ENCODE measurements at regions not wholly inside any gene's neighbourhood (a gene's known extent, or its start where the extent isn't known, plus 50 kb on each side); places are given as distances from the start of the nearest gene placed in this dataset.
A peak's percentile ranks its signal among the peaks of the same experiment; 100 is the strongest.
"Not testable (repeated sequence)": the region's sequence is repeated elsewhere in the genome, so short reads cannot be mapped to it uniquely, and the experiment has no call there.

DNA sequence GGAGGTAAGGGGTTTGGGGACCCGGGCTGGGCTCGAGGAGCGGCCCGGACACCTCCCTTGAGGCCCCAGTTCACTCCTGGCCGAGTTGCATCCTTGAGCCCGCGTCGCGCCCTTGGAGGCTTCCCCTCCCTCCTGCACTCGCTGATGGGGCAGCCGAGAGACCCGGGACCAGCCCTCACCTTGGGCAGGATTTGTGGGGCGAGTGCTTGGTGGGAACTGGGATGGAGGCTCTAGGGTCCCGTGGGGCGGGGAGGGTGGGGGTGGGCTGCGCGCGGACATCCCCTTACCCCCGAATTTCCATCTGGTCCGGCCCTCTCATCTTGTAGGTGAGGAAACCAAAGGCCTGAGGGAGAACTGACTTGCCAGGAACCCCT is 134.9 kb upstream of the ERV3-1 start:
- not testable (repeated sequence) for H3K4me3 ChIP-seq (ENCODE audit: low read depth, low read length); H3K27me3 ChIP-seq (ENCODE audit: control insufficient read depth, insufficient read depth, low read length); H3K4me1 ChIP-seq (ENCODE audit: control insufficient read depth, insufficient read depth, low read length); H3K9me3 ChIP-seq (ENCODE audit: control insufficient read depth, insufficient read depth, low read length); H3K27ac ChIP-seq (ENCODE audit: low read depth, low read length); H3K36me3 ChIP-seq (ENCODE audit: control insufficient read depth, insufficient read depth, low read length)
- WGBS (ENCODE audit: insufficient coverage), result no CpG with 5 or more reads among the region's 20 CpGs
- DNase-seq (ENCODE audit: low read depth in 4 of 6, low spot score in 6 of 6), result peak in 2 of 6 donors; percentile 1

DNA sequence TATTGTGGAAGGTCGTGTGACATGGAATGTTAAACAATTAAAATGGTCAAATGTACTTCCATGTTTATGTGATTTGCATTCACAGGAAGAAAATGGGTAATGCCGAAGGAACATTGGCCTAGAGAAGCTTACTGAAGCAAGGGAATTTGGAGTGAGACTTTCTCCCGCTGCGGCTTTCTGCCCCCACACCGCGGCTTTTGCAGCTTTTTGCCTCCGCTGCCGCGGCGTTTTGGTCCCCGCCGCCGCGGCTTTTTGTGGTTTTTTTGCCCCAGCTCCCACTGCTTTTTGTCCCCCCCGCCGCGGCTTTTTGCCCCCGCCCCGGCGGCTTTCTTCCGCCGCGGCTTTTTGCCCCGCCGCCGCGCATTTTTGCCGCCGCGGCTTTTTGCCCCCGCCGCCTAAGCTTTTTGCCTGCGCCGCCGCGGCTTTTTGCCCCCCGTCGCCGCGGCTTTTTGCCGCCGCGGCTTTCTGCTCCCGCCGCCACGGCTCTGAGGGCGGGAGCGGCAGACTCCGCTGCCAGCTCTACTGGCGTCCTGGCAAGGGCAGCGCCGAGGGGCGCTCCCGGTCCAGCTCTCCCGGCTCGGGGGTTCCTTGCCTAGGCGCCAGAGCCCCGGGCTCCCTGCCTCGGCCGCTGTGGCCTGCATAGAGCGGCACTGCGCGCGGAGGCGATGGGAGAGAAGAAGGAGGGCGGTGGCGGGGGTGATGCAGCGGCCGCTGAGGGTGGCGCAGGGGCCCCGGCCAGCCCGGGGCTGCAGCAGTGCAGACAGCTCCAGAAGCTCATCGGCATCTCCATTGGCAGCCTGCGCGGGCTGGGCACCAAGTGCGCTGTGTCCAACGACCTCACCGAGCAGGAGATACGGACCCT is 134.3 kb upstream of the ERV3-1 start:
- peak in 2 of 6 donors; percentile 2 to 5 for DNase-seq (ENCODE audit: low read depth in 4 of 6, low spot score in 6 of 6)
- not testable (repeated sequence) for H3K9me3 ChIP-seq (ENCODE audit: control insufficient read depth, insufficient read depth, low read length); H3K27me3 ChIP-seq (ENCODE audit: control insufficient read depth, insufficient read depth, low read length); H3K27ac ChIP-seq (ENCODE audit: low read depth, low read length); H3K4me3 ChIP-seq (ENCODE audit: low read depth, low read length); H3K4me1 ChIP-seq (ENCODE audit: control insufficient read depth, insufficient read depth, low read length); H3K36me3 ChIP-seq (ENCODE audit: control insufficient read depth, insufficient read depth, low read length)
- WGBS (ENCODE audit: insufficient coverage), result no CpG with 5 or more reads among the region's 79 CpGs

DNA sequence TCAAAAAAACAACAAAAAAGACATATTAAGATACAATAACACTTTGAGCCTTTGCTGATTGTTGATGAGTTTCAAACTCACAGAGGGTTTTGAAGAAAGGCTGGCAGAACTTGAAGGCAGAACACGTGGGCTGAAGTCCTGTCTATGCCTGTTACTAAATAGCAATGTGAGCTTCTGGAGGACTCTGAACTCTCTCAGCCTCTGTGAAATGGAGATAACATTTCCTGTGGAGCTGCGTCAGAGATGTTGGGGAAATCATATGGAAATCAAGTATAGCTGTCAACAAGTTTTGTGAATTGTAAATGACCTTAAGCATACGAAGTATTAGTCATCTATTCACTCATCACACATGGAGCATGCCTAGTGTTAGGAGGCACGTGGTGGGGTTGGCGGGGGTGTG is 130.4 kb upstream of the ERV3-1 start:
- not testable (repeated sequence) for H3K9me3 ChIP-seq (ENCODE audit: control insufficient read depth, insufficient read depth, low read length); H3K4me3 ChIP-seq (ENCODE audit: low read depth, low read length); DNase-seq (ENCODE audit: low read depth in 4 of 6, low spot score in 6 of 6); H3K27me3 ChIP-seq (ENCODE audit: control insufficient read depth, insufficient read depth, low read length); H3K36me3 ChIP-seq (ENCODE audit: control insufficient read depth, insufficient read depth, low read length); H3K4me1 ChIP-seq (ENCODE audit: control insufficient read depth, insufficient read depth, low read length); H3K27ac ChIP-seq (ENCODE audit: low read depth, low read length)
- WGBS (ENCODE audit: insufficient coverage), result no CpG with 5 or more reads among the region's 5 CpGs

DNA sequence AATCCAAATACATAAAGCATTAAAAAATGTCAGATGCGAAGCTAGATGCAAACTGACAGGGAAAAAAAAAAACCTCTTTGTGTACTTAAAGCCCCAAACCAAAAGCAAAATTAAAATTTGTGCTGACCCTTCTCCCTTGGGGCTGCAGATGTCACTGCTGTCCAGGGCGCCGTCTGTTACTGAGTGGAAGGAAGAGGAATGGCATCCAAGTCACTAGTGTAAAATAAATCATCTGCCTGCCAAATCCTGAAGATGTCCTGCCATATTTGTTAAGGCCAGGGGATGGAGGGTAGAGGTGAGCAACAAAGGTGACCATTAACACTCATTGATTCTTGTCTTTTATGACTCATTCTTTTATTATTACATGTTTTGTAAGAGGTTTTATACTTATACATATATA is 126.6 kb upstream of the ERV3-1 start:
- H3K27ac ChIP-seq (ENCODE audit: low read depth, low read length); DNase-seq (ENCODE audit: low read depth in 4 of 6, low spot score in 6 of 6); H3K9me3 ChIP-seq (ENCODE audit: control insufficient read depth, insufficient read depth, low read length); H3K4me3 ChIP-seq (ENCODE audit: low read depth, low read length); H3K27me3 ChIP-seq (ENCODE audit: control insufficient read depth, insufficient read depth, low read length); H3K36me3 ChIP-seq (ENCODE audit: control insufficient read depth, insufficient read depth, low read length); H3K4me1 ChIP-seq (ENCODE audit: control insufficient read depth, insufficient read depth, low read length): not testable (repeated sequence)
- WGBS (ENCODE audit: insufficient coverage), result no CpG with 5 or more reads among the region's 3 CpGs

DNA sequence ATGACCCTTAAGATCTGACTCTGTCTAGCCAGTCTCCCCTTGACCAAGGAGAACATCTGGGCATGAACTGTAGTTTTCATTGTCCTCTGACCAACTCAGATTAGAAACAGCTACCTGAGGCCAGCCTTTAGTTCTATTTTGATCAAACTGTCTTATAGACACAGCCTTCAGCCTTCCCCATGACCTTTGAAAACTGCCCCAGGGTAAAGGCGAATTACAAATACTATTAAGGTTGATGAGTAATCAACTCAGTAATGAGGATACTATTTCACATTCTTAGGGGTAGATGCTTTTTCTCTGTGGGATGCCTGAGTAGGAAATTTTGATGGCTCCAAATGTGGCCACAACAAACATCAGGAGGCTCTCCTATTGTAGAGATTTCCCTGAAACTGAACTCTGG is 125.8 kb upstream of the ERV3-1 start:
- not testable (repeated sequence) for H3K9me3 ChIP-seq (ENCODE audit: control insufficient read depth, insufficient read depth, low read length); H3K27ac ChIP-seq (ENCODE audit: low read depth, low read length); H3K4me3 ChIP-seq (ENCODE audit: low read depth, low read length); H3K4me1 ChIP-seq (ENCODE audit: control insufficient read depth, insufficient read depth, low read length); DNase-seq (ENCODE audit: low read depth in 4 of 6, low spot score in 6 of 6); H3K27me3 ChIP-seq (ENCODE audit: control insufficient read depth, insufficient read depth, low read length); H3K36me3 ChIP-seq (ENCODE audit: control insufficient read depth, insufficient read depth, low read length)
- WGBS (ENCODE audit: insufficient coverage), result no CpG with 5 or more reads among the region's 1 CpG

DNA sequence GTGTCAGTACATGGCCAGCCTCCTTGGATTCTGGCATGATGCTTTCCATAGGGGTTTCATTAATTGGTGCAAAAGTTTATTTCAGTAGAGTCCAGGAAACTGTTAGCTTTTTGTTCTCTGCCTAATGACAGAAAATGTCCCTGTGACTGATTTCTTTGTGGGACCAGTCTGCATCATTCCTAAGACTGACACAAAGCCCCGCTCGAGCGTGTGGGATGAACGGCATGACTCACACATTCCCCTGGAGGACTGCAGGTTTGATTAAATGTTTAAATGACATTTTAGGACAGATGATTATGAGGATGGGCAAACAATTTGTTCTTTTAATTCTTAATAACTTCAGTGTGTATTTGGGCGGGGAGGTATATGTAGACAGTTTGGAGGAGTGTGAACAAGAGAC is 120.9 kb upstream of the ERV3-1 start:
- H3K36me3 ChIP-seq (ENCODE audit: control insufficient read depth, insufficient read depth, low read length); H3K27me3 ChIP-seq (ENCODE audit: control insufficient read depth, insufficient read depth, low read length); H3K4me1 ChIP-seq (ENCODE audit: control insufficient read depth, insufficient read depth, low read length); H3K9me3 ChIP-seq (ENCODE audit: control insufficient read depth, insufficient read depth, low read length); H3K4me3 ChIP-seq (ENCODE audit: low read depth, low read length); DNase-seq (ENCODE audit: low read depth in 4 of 6, low spot score in 6 of 6); H3K27ac ChIP-seq (ENCODE audit: low read depth, low read length): not testable (repeated sequence)
- no CpG with 5 or more reads among the region's 5 CpGs for WGBS (ENCODE audit: insufficient coverage)

DNA sequence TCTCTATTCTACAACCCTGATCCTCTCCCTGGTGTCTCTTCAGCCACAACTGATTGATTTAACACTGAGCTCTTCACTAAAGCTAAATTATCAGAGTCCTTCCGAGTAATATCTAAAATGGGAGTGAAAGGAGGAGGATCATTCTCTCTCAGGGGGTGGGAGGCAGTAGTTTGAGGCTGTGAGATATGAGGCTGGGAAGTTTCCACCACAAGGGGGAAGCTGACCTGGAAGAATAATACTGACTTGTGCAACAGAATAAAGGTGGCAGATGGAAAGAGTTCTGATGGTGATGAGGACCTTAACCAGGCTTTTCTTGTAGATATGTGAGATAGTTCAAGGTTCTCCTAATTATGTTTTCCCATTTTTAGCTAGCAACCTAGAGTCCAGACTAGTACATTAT is 118.1 kb upstream of the ERV3-1 start:
- H3K27me3 ChIP-seq (ENCODE audit: control insufficient read depth, insufficient read depth, low read length); H3K4me1 ChIP-seq (ENCODE audit: control insufficient read depth, insufficient read depth, low read length); H3K9me3 ChIP-seq (ENCODE audit: control insufficient read depth, insufficient read depth, low read length); DNase-seq (ENCODE audit: low read depth in 4 of 6, low spot score in 6 of 6); H3K4me3 ChIP-seq (ENCODE audit: low read depth, low read length); H3K27ac ChIP-seq (ENCODE audit: low read depth, low read length); H3K36me3 ChIP-seq (ENCODE audit: control insufficient read depth, insufficient read depth, low read length): not testable (repeated sequence)
- WGBS (ENCODE audit: insufficient coverage), result no CpG with 5 or more reads among the region's 1 CpG

DNA sequence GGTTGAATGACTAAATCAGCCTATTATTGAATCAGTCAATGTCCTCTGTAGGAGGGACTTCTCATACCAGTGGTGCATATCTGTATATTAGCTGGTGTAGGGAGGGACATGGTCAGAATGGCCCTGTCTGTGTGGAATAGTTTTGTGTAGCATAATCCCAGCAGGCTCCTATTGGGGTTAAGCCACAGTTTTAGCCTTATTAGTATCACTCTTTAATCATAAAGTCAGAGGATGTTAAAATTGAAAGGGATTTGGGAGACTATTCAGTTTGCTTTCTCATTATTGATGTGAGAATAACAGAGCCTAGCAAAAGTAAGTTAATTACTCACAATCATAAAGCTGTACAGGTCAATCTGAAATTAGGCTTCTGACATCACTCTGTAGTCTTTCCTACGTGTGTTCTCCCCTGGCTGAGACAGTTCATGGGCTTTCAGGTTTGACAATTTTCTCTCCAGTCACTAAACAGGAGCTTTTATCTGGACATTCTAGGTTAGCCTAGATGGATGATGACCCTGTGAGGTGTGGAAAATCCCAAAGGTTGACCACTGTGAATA is 99.2 kb upstream of the ERV3-1 start:
- H3K4me3 ChIP-seq (ENCODE audit: low read depth, low read length); H3K27ac ChIP-seq (ENCODE audit: low read depth, low read length); H3K27me3 ChIP-seq (ENCODE audit: control insufficient read depth, insufficient read depth, low read length); DNase-seq (ENCODE audit: low read depth in 4 of 6, low spot score in 6 of 6); H3K4me1 ChIP-seq (ENCODE audit: control insufficient read depth, insufficient read depth, low read length); H3K9me3 ChIP-seq (ENCODE audit: control insufficient read depth, insufficient read depth, low read length); H3K36me3 ChIP-seq (ENCODE audit: control insufficient read depth, insufficient read depth, low read length): not testable (repeated sequence)
- WGBS (ENCODE audit: insufficient coverage), result 67% methylated on average over 1 of the region's 1 CpG

DNA sequence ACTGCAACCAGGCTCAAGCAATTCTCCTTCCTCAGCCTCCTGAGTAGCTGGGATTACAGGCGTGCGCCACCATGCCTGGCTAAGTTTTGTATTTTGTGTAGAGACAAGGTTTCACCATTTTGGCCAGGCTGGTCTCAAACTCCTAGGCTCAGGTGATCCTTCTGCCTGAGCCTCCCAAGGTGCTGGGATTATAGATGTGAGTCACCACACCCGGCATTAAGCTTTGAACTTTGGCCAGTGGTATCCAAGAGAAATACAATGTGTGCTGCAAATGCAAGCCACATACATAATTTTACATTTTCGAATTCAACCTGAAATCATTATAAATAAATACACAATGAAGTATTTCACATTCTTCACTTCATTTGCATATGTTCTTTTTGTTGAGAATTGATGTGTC is 94.0 kb upstream of the ERV3-1 start:
- not testable (repeated sequence) for H3K27me3 ChIP-seq (ENCODE audit: control insufficient read depth, insufficient read depth, low read length); H3K4me3 ChIP-seq (ENCODE audit: low read depth, low read length); H3K36me3 ChIP-seq (ENCODE audit: control insufficient read depth, insufficient read depth, low read length); H3K27ac ChIP-seq (ENCODE audit: low read depth, low read length); H3K9me3 ChIP-seq (ENCODE audit: control insufficient read depth, insufficient read depth, low read length); H3K4me1 ChIP-seq (ENCODE audit: control insufficient read depth, insufficient read depth, low read length); DNase-seq (ENCODE audit: low read depth in 4 of 6, low spot score in 6 of 6)
- no CpG with 5 or more reads among the region's 4 CpGs for WGBS (ENCODE audit: insufficient coverage)

DNA sequence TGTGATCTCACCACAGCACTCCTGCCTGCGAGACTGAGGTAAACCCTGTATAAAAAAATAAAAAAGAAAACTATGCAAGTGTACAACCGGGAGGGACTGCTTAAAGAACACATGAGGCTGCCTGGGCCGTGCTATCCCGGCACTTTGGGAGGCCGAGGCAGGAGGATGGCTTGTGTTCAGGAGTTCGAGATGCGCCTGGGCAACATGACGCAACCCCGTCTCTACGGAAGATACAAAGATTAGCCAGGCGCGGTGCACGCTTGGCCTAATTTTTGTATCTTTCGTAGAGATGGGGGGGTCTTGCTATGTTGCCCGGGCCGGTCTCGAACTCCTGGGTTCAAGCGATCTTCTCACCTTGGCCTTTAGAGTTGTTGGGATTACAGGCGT is 75.2 kb upstream of the ERV3-1 start:
- not testable (repeated sequence) for H3K4me1 ChIP-seq (ENCODE audit: control insufficient read depth, insufficient read depth, low read length)

More for the DNA sequence above, 75.2 kb upstream of the ERV3-1 start:
- H3K27ac ChIP-seq (ENCODE audit: low read depth, low read length); H3K9me3 ChIP-seq (ENCODE audit: control insufficient read depth, insufficient read depth, low read length); DNase-seq (ENCODE audit: low read depth in 4 of 6, low spot score in 6 of 6); H3K36me3 ChIP-seq (ENCODE audit: control insufficient read depth, insufficient read depth, low read length); H3K27me3 ChIP-seq (ENCODE audit: control insufficient read depth, insufficient read depth, low read length): not testable (repeated sequence)
- H3K4me3 ChIP-seq (ENCODE audit: low read depth, low read length), result peak overlapping the region; percentile 62
- no CpG with 5 or more reads among the region's 19 CpGs for WGBS (ENCODE audit: insufficient coverage)
